Right renal pelvis (tissue), 4 donors: ENCODE measurements at regions not wholly inside any gene's neighbourhood (a gene's known extent, or its start where the extent isn't known, plus 50 kb on each side); places are given as distances from the start of the nearest gene placed in this dataset.
A peak's percentile ranks its signal among the peaks of the same experiment; 100 is the strongest.
"Not testable (repeated sequence)": the region's sequence is repeated elsewhere in the genome, so short reads cannot be mapped to it uniquely, and the experiment has no call there.

Source experiments
- DNase-seq, 4 donors: peaks; one replicate each; pipeline ENCODE4 v3.0.0-alpha.2; 2013; ENCODE audit warnings: low read depth in 4 of 4, low spot score in 3 of 4, missing footprints in 1 of 4

- no peak for DNase-seq
Observed at GRCh38 chr18:34942276-34942675, 98.9 kb upstream of the MAPRE2 start.

- no peak for DNase-seq
Observed at GRCh38 chr18:34942975-34943374, 98.2 kb upstream of the MAPRE2 start.

GRCh38 chr18:34943587-34943986 is 97.6 kb upstream of the MAPRE2 start:
- no peak for DNase-seq

GRCh38 chr18:34947711-34948125 is 93.5 kb upstream of the MAPRE2 start:
- DNase-seq = no peak

- DNase-seq = no peak
Observed at GRCh38 chr18:34951625-34952379, 89.4 kb upstream of the MAPRE2 start.

GRCh38 chr18:34953212-34953611 is 88.0 kb upstream of the MAPRE2 start:
- no peak for DNase-seq

GRCh38 chr18:34955494-34955893 is 85.7 kb upstream of the MAPRE2 start:
- DNase-seq = not testable (repeated sequence)

- no peak for DNase-seq
Observed at GRCh38 chr18:34956663-34957062, 84.5 kb upstream of the MAPRE2 start.

- DNase-seq = no peak
Observed at GRCh38 chr18:34957119-34957863, 83.9 kb upstream of the MAPRE2 start.

GRCh38 chr18:34957864-34958259 is 83.4 kb upstream of the MAPRE2 start:
- DNase-seq = no peak

GRCh38 chr18:34959211-34959829 is 81.9 kb upstream of the MAPRE2 start:
- DNase-seq = no peak

GRCh38 chr18:34959989-34960388 is 81.2 kb upstream of the MAPRE2 start:
- DNase-seq = no peak

GRCh38 chr18:34965108-34965507 is 76.1 kb upstream of the MAPRE2 start:
- DNase-seq = no peak

- DNase-seq = no peak
Observed at GRCh38 chr18:34965566-34965965, 75.6 kb upstream of the MAPRE2 start.

GRCh38 chr18:34970106-34970505 is 71.1 kb upstream of the MAPRE2 start:
- DNase-seq = no peak

- DNase-seq = no peak
Observed at GRCh38 chr18:34971313-34971712, 69.9 kb upstream of the MAPRE2 start.

- DNase-seq = no peak
Observed at GRCh38 chr18:34972765-34973414, 68.3 kb upstream of the MAPRE2 start.

GRCh38 chr18:34976123-34976522 is 65.1 kb upstream of the MAPRE2 start:
- DNase-seq = no peak

- DNase-seq = no peak
Observed at GRCh38 chr18:34976534-34976898, 64.7 kb upstream of the MAPRE2 start.

- peak in 1 of 4 donors; percentile 39 for DNase-seq
Observed at GRCh38 chr18:34976899-34977837, 64.0 kb upstream of the MAPRE2 start.
